Pons (tissue), 1 donor: ENCODE measurements at regions not wholly inside any gene's neighbourhood (a gene's known extent, or its start where the extent isn't known, plus 50 kb on each side); places are given as distances from the start of the nearest gene placed in this dataset.

Experiments
- DNase-seq: peaks from one replicate; pipeline ENCODE4 v3.0.0-alpha.2; 2016; ENCODE audit warnings: low spot score

GRCh38 chr6:9942131-9942530 lies 472.7 kb downstream of the TFAP2A start:
- DNase-seq = no peak

- no peak for DNase-seq
Observed at GRCh38 chr6:9938801-9939200, 476.1 kb downstream of the TFAP2A start.

- no peak for DNase-seq
Observed at GRCh38 chr6:9937031-9937763, 477.7 kb downstream of the TFAP2A start.

GRCh38 chr6:9936551-9936950 lies 478.3 kb downstream of the TFAP2A start:
- no peak for DNase-seq

GRCh38 chr6:9933677-9934076 lies 481.2 kb downstream of the TFAP2A start:
- DNase-seq = no peak

GRCh38 chr6:9927275-9927674 lies 487.6 kb downstream of the TFAP2A start:
- DNase-seq = no peak

GRCh38 chr6:9924971-9925370 lies 489.9 kb downstream of the TFAP2A start:
- DNase-seq = no peak

GRCh38 chr6:9921366-9921765 lies 493.5 kb downstream of the TFAP2A start:
- no peak for DNase-seq

GRCh38 chr6:9914951-9915350 lies 499.9 kb downstream of the TFAP2A start:
- no peak for DNase-seq

- no peak for DNase-seq
Observed at GRCh38 chr6:9901376-9901775, 513.5 kb downstream of the TFAP2A start.

- DNase-seq = no peak
Observed at GRCh38 chr6:9896806-9897205, 518.1 kb downstream of the TFAP2A start.

- no peak for DNase-seq
Observed at GRCh38 chr6:9890893-9891292, 524.0 kb downstream of the TFAP2A start.

GRCh38 chr6:9890469-9890868 lies 524.4 kb downstream of the TFAP2A start:
- DNase-seq = no peak

- DNase-seq = no peak
Observed at GRCh38 chr6:9878535-9878934, 536.3 kb downstream of the TFAP2A start.

- no peak for DNase-seq
Observed at GRCh38 chr6:9875605-9876353, 539.1 kb downstream of the TFAP2A start.

GRCh38 chr6:9862603-9863167 lies 552.2 kb downstream of the TFAP2A start:
- DNase-seq = no peak

- DNase-seq = no peak
Observed at GRCh38 chr6:9851541-9852380, 563.1 kb downstream of the TFAP2A start.

GRCh38 chr6:9851006-9851405 lies 563.9 kb downstream of the TFAP2A start:
- DNase-seq = no peak

- no peak for DNase-seq
Observed at GRCh38 chr6:9848094-9848493, 566.8 kb downstream of the TFAP2A start.

- DNase-seq = no peak
Observed at GRCh38 chr6:9841886-9842725, 572.8 kb downstream of the TFAP2A start.

GRCh38 chr6:9834233-9834632 lies 580.6 kb downstream of the TFAP2A start:
- no peak for DNase-seq
